ENCODE measurements at regions not wholly inside any gene's neighbourhood (a gene's known extent, or its start where the extent isn't known, plus 50 kb on each side); places are given as distances from the start of the nearest gene placed in this dataset.

DNA sequence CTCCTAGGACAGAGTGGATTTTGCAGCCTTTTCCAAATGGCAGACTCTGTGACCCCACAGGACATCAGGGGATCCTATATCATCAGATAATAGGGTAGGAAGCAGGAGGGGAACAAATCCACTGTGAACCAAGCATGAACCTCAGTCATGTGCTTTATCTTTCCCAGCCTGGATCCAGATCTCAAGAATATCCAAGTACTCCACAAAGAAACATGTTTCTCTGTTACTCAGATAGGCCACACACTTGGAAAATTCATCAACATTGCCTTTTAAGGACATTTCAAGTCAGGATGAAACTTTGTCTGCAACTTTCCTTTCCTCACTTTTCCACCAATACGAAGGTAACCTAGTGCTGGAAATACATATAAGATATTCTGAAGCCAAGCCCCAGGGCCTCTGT is 85.8 kb downstream of the RDH14 start:
- in situ Hi-C loops (cut with MboI; ENCODE audit: low sequenced_read_pairs, unreplicated experiment), result no loop called here
- DNase-seq (ENCODE audit: low spot score), result no peak
- TF ChIP-seq, protein P1, sequence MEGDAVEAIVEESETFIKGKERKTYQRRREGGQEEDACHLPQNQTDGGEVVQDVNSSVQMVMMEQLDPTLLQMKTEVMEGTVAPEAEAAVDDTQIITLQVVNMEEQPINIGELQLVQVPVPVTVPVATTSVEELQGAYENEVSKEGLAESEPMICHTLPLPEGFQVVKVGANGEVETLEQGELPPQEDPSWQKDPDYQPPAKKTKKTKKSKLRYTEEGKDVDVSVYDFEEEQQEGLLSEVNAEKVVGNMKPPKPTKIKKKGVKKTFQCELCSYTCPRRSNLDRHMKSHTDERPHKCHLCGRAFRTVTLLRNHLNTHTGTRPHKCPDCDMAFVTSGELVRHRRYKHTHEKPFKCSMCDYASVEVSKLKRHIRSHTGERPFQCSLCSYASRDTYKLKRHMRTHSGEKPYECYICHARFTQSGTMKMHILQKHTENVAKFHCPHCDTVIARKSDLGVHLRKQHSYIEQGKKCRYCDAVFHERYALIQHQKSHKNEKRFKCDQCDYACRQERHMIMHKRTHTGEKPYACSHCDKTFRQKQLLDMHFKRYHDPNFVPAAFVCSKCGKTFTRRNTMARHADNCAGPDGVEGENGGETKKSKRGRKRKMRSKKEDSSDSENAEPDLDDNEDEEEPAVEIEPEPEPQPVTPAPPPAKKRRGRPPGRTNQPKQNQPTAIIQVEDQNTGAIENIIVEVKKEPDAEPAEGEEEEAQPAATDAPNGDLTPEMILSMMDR (IDR thresholded peaks at IDR 0.05; ENCODE audit: borderline replicate concordance, control extremely low read depth, extremely low read depth, insufficient read depth, missing control alignments), result no peak

DNA sequence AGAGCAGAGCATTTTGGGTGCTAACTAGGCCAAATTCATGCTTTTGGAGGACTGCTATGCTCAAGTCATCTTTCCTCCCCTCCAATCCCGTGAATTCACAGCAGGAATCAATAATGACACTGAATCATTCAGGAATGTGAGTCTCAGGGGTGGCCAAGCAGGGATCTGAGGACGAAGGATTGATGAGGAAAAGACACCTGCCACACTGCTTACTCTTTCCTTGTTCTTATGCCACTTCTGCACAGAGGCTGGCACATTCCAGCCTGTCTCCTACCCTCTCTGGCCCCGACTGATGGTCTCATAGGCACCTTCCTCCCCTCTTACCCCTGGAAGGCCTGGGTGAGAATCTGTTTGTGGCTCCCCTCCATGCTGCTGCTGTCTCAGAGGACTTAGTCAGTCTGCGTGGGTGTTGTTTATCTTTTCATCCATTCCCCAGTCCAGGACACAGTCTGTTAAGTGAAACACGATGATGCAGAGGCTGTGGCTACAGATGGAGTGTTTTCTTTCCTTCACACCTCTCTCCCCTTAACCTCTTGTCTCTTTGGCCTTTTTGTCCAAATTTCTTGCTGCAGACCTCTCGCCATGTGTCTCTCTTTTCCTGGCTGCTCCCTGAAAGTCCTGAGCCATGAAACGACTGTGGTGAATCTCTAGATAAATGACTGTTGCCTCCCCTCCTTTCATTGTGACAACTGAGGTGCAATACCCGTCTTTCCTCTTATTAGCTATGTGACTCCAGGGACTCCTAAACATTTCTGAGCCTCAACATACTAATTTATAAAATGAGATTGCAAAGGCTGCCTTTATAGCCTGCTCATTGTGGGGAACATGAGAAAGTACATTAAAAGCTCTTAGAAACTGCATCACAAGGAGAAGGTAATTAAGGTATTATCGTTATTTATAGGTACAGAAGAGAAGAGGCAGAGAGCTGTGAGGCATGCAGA is 86.9 kb downstream of the RDH14 start:
- in situ Hi-C loops (cut with MboI; ENCODE audit: low sequenced_read_pairs, unreplicated experiment), result no loop called here
- no peak for DNase-seq (ENCODE audit: low spot score)
- TF ChIP-seq, protein P1 (IDR thresholded peaks at IDR 0.05; ENCODE audit: borderline replicate concordance, control extremely low read depth, extremely low read depth, insufficient read depth, missing control alignments), result no peak

DNA sequence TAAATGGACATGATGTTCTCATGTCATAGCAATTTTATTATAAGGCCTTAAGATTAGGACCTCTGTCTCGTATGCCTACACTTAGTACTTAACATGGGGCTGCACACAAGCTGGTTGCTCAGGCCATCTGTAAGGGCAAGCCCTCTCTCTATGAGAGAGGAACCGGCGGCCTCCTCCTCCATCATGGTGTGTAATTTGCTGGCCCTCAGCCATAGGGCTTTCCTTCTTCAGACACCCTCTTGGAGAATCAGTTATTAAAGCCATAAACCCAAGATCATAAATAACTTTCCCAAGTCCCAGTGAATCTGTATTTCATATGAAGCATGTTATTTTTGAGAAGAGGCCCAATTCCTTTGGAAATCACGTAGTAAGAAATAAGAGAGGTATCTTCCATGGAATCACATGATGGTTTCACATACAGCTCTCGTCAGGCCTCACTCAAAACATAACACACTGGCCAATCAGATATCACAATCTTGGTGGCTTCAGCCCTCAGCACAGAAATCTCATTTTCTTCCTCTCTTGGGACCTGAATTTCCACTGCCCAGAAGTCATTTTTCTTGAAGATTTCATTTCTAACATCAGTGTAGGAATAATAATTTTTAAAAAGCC is 92.6 kb downstream of the RDH14 start:
- TF ChIP-seq, protein P1 (IDR thresholded peaks at IDR 0.05; ENCODE audit: borderline replicate concordance, control extremely low read depth, extremely low read depth, insufficient read depth, missing control alignments), result no peak
- in situ Hi-C loops (cut with MboI; ENCODE audit: low sequenced_read_pairs, unreplicated experiment), result no loop called here
- DNase-seq (ENCODE audit: low spot score), result no peak

DNA sequence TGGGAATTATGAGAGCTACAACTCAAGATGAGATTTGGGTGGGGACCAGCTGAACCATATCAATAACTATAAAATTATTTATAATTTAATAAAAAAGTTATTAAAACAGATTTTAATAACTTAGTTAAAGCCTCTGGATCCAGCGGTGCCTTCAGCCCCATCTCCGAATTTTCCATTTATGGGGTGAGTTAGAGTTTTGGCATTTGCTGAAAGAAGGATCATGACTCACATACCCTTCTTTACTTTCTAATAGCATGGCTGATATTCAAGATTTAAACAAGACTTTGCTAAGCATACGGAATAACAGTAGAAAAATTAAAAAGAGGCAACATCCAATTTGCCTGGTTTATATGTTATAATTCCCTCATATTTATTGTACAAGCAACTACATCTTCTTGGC is 94.5 kb downstream of the RDH14 start:
- TF ChIP-seq, protein P1 (IDR thresholded peaks at IDR 0.05; ENCODE audit: borderline replicate concordance, control extremely low read depth, extremely low read depth, insufficient read depth, missing control alignments), result no peak
- DNase-seq (ENCODE audit: low spot score), result no peak
- in situ Hi-C loops (cut with MboI; ENCODE audit: low sequenced_read_pairs, unreplicated experiment), result no loop called here

DNA sequence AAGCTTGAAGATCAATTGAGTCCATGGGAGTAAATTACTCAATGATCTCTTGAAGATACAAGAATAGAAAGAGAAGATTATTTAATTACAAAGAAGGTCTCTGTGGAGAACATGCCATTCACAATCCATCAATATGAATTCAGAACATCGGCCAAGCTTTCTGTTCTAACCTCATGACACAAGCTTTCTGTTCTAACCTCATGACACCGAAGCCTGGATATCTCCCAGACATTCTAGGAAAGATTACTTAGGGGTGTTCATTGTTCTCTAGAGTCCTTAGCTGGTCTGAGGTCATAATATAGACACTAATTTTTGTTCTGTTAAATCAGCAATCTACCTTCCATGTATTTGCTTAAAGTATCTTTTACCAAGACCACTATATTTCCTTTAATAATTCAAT is 95.5 kb downstream of the RDH14 start:
- DNase-seq (ENCODE audit: low spot score), result no peak
- in situ Hi-C loops (cut with MboI; ENCODE audit: low sequenced_read_pairs, unreplicated experiment), result no loop called here
- TF ChIP-seq, protein P1 (IDR thresholded peaks at IDR 0.05; ENCODE audit: borderline replicate concordance, control extremely low read depth, extremely low read depth, insufficient read depth, missing control alignments), result no peak

DNA sequence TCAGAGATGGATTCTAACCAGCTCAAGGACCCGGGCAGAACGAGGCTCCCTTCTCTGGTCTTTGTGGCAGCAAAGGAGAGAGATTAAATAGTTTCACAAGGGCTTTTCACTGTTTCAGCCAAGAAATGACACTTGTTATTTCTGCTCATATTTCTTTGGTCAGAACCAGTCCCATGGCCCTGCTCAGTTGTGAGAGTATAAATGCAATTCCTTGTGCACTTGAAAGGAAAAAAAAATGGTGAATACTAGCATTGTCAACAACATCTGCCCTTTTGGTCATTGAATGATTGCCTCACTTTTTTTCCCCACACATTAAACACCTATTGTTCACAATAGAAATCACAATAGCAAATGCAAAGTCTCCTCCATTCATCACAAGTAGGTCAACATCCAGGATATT is 104.4 kb downstream of the RDH14 start:
- TF ChIP-seq, protein P1 (IDR thresholded peaks at IDR 0.05; ENCODE audit: borderline replicate concordance, control extremely low read depth, extremely low read depth, insufficient read depth, missing control alignments), result no peak
- in situ Hi-C loops (cut with MboI; ENCODE audit: low sequenced_read_pairs, unreplicated experiment), result no loop called here
- no peak for DNase-seq (ENCODE audit: low spot score)

Data from GM13976 (cell line).